RPMI8226 (cell line): ENCODE measurements at regions not wholly inside any gene's neighbourhood (a gene's known extent, or its start where the extent isn't known, plus 50 kb on each side); places are given as distances from the start of the nearest gene placed in this dataset.

Experiments
- DNase-seq: peaks from one replicate; pipeline ENCODE4 v3.0.0-alpha.2; 2015

GRCh38 chr18:42649331-42650035 is 466.0 kb downstream of the RIT2 start:
- DNase-seq, result no peak

GRCh38 chr18:42654556-42654955 is 460.9 kb downstream of the RIT2 start:
- DNase-seq, result no peak

- no peak for DNase-seq
Measured at GRCh38 chr18:42657551-42657950, 457.9 kb downstream of the RIT2 start.

- no peak for DNase-seq
Measured at GRCh38 chr18:42658171-42658570, 457.3 kb downstream of the RIT2 start.

- no peak for DNase-seq
Measured at GRCh38 chr18:42659187-42659586, 456.3 kb downstream of the RIT2 start.

- no peak for DNase-seq
Measured at GRCh38 chr18:42670860-42671259, 444.6 kb downstream of the RIT2 start.

- no peak for DNase-seq
Measured at GRCh38 chr18:42675810-42676209, 439.7 kb downstream of the RIT2 start.

- DNase-seq, result no peak
Measured at GRCh38 chr18:42683094-42683493, 432.4 kb downstream of the RIT2 start.

GRCh38 chr18:42689310-42689709 is 426.2 kb downstream of the RIT2 start:
- no peak for DNase-seq
